ENCODE measurements at regions not wholly inside any gene's neighbourhood (a gene's known extent, or its start where the extent isn't known, plus 50 kb on each side); places are given as distances from the start of the nearest gene placed in this dataset.

- TF ChIP-seq, protein P1, sequence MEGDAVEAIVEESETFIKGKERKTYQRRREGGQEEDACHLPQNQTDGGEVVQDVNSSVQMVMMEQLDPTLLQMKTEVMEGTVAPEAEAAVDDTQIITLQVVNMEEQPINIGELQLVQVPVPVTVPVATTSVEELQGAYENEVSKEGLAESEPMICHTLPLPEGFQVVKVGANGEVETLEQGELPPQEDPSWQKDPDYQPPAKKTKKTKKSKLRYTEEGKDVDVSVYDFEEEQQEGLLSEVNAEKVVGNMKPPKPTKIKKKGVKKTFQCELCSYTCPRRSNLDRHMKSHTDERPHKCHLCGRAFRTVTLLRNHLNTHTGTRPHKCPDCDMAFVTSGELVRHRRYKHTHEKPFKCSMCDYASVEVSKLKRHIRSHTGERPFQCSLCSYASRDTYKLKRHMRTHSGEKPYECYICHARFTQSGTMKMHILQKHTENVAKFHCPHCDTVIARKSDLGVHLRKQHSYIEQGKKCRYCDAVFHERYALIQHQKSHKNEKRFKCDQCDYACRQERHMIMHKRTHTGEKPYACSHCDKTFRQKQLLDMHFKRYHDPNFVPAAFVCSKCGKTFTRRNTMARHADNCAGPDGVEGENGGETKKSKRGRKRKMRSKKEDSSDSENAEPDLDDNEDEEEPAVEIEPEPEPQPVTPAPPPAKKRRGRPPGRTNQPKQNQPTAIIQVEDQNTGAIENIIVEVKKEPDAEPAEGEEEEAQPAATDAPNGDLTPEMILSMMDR (IDR thresholded peaks at IDR 0.05), result no peak
- no peak for TF ChIP-seq EP300 (IDR thresholded peaks at IDR 0.05)
Observed at GRCh38 chr11:70493891-70494290, 95.6 kb downstream of the CTTN start.

Measured in ovary (tissue), 3 donors.